GM12801 (cell line): ENCODE measurements at regions not wholly inside any gene's neighbourhood (a gene's known extent, or its start where the extent isn't known, plus 50 kb on each side); places are given as distances from the start of the nearest gene placed in this dataset.

Experiments
- CTCF ChIP-seq: IDR thresholded peaks from one replicate; pipeline ENCODE4 v1.5.1; 2011; ENCODE audit warnings: control low read depth; ENCODE audit not compliant: insufficient read length; ENCODE audit errors: extremely low read depth

GRCh38 chr11:29334776-29335130 lies 682.1 kb downstream of the KCNA4 start:
- TF ChIP-seq CTCF: no peak

DNA sequence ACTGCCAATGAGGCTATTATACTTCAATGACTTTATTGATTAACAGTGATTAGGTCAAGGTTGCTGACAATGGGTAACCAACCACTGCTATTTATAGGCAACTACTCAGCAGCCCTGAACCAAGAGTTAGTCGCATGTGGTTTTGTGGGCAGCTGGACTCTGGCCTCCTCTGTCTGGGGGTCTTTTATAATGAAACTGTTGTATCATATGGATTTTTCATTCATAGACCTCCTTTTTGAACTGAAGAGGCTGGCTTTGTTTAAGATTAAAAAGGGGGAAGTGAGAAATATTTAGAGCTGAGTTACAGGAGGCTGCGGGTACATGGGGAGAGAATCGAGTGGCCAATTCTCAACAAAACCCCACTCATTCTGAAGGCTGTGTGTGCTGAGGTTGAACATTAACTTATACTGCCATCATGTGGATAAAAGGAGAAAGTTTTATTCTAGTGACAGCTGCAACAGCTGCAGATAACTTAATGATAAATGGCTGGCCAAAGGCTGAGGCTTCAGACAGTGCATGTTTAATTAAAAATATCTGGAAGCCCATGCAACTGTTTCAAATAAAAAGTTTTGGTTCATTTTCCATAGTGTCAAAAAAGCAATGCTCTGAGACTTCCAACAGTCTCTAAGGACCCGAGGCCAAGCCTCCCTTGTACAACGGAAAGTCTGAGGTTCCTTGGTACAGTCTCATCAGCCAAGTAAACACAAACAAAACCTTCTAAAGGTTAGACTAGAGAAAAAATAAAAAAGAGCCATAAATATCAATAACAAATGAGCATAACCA lies 682.6 kb downstream of the KCNA4 start:
- no peak for TF ChIP-seq CTCF

- no peak for TF ChIP-seq CTCF
Measured at GRCh38 chr11:29331451-29332010, 685.3 kb downstream of the KCNA4 start.

DNA sequence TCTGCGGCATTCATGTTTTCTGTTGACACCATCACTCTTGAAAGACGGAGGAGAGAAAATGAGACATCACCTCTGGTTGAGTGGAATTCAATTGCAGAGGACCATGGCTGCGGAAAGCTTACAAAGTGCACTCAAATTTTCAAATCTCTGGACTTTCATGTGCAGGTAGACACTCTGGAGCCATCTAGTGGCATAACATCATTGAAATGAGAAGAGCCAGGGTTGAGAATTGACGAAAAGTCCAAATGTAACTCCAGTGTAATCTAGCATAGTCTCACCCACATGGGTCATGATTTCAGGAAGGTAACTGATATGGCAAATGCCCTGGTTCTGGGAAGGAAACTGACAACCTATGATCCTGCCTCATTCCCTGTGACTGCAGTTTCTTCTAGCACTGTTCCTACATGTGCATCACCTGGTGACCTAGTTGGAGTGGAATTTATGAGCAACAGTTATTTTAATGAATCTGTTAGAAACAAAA lies 687.8 kb downstream of the KCNA4 start:
- no peak for TF ChIP-seq CTCF

DNA sequence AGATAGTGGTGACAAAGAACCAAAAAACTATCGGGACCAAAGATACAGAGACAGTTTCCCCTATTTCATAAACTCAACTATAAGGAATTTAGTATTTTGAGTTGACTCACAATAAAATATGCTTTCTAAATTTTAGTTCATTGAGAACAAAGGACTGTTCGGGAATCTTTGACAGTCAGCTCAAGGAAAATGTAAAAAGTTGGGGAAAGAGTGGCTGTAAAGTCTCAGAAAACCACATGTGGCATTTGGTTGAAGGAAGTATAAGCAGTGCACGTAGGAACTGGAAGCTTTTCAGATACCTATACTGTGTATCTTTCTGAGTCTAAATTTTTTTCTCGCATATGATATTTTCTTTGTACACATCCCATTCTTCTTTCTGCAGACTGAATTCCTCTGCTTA lies 688.9 kb downstream of the KCNA4 start:
- no peak for TF ChIP-seq CTCF

GRCh38 chr11:29326757-29327156 lies 690.1 kb downstream of the KCNA4 start:
- no peak for TF ChIP-seq CTCF

DNA sequence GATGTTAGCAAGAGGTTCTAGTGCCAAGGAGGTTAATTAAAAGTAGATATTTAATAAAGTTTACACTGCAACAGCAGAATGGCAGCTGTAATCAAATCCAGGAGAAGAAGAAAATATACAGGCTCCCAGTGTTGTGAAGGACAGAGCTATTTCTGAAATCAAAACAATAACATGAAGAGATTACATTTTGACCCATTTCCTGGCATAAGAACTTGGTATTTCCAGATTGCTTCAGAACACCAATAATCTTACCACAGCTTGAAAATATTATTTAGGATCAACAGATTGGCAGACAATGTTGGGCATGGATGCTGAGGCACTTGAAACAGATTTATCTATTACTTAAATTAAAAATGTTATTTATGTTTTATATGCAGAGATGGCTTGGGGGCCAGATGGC lies 692.5 kb downstream of the KCNA4 start:
- TF ChIP-seq CTCF: no peak
